HT-29 (cell line): ENCODE measurements at regions not wholly inside any gene's neighbourhood (a gene's known extent, or its start where the extent isn't known, plus 50 kb on each side); places are given as distances from the start of the nearest gene placed in this dataset.

Experiments
- DNase-seq: peaks from one replicate; pipeline ENCODE4 v3.0.0-alpha.2; 2015; ENCODE audit warnings: low spot score

DNA sequence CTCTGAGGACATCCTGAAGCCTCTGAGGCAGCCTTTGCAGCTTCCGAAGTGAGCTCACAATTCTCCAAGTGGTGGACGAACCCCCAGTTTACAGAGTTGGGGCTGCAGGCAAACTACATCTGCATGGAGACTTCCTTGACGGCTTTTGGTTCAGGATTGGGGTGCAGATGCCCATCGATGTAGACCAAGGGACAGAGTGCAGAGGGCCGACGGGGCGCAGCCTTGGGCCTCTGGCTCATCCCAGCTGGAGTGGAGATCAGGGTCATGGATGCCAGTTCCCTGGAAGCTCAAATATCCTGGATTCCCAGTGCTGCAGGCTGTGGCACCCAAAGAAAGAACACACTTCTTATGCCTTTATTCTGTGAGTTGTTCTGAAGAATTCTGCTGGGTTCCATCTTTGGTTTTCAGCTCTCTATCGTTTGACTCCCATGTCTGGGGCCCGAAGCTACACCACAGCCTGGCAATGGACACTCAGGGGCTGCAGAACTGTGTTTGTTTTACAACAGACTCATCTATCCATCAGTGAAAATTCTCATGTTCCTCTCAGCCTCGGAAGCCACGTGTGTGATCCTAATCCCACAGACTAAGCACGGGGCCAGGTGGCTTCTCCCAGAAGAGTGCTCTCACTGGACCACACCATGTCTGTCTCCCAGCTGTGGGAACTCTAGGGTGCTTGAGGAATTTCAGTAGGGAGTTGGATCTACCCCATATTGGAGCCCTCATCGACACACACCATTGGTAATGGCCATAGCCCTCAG, 414.1 kb upstream of the MYT1L start:
- DNase-seq = no peak

DNA sequence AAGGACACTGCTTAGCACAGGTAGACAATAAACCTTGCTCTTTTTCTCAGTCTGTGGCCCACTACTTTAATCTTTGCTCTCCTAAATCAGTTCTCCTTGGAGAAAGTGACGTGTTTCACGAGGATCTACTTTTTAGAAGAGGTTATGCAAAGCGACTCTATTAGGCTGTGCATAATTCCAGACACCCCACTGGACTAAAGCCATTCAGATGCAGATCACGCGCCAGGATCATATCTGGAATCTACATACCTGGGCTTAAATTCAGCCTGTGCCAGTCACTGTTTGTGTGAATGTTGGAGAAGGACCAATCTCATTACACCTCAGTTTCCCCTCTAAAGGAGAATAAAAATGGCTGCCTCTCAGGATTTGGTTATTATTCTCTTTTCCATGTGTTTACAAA, 413.0 kb upstream of the MYT1L start:
- no peak for DNase-seq

DNA sequence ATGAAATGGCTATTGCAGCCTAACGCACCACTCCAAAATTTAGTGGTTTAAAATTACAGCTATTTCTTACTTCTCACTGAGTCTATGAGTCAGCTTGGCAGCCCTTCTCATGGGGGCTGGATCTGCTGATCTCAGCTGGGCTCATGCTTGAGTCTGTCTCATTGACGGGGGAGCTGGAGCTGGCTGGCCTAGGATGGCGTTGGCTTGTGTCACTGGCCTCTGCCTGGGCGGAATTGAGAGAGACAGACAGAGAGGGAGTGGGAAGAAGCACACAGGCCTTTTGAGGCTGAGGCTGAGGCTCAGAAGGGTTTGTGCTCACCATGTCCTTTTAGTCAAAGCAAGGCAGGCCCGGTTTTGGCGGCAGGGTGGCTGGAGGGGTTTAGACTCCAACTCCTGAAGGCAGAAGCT, 412.1 kb upstream of the MYT1L start:
- DNase-seq = no peak

DNA sequence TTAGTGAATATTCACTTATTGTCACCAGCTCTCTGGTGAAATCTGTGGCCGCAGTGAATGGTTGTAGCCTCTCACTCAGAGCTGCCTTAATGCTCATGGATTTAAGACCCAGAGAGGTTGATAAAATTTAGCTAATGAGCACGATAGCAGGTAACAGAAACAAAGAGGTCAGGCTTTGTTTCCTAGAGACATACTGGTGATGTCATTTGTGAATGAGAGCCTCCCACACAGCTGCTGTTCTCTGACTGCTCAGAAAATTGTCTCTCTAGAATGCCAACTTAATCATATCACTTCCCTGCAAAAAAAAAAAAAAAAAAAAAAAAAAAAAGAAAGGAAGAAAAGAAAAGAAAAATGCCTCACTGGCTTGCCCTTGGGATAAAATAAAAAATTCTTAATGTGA, 411.7 kb upstream of the MYT1L start:
- DNase-seq = no peak

DNA sequence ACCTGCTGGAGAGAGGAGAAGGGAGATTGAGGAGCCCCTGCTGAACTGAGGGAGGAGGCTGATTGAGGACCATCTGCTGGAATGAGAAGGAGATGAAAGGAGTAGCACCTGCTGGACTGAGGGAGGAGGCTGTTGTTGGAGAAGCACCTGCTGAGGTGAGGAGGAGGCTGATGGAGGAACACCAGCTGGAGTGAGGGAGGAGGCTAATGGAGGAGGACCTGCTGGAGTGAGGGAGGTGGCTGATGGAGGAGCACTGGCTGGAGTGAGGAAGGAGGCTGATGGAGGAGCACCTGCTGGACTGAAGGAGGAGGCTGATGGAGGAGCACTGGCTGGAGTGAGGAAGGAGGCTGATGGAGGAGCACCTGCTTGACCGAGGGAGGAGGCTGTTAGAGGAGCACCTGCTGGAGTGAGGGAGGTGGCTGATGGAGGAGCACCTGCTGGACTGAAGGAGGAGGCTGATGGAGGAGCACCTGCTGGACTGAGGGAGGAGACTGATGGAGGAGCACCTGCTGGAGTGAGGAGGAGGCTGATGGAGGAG, 409.2 kb upstream of the MYT1L start:
- DNase-seq = no peak

DNA sequence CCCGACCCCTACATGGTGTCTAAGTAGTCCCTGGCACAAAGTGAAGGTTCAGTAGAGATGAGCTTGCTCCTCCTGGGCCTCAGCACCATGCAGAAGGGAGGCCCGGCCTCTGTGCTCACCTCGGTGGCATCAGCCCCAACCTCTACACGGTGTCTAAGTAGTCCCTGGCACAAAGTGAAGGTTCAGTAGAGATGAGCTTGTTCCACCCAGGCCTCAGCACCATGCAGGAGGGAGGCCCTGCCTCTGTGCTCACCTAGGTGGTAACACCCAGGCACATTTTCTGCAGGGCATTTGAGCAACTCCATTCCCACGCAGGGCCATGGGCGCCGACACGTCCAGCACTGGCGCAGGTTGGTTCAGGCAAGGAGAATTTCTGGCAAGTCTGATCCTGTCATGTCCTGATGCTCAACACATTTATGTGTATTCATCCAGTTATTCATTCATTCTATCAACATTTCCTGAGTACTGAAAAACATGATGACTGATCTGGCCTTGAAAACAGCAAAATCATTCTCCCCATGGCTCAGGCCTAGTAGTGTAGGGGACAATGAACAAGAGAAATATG, 408.2 kb upstream of the MYT1L start:
- no peak for DNase-seq

DNA sequence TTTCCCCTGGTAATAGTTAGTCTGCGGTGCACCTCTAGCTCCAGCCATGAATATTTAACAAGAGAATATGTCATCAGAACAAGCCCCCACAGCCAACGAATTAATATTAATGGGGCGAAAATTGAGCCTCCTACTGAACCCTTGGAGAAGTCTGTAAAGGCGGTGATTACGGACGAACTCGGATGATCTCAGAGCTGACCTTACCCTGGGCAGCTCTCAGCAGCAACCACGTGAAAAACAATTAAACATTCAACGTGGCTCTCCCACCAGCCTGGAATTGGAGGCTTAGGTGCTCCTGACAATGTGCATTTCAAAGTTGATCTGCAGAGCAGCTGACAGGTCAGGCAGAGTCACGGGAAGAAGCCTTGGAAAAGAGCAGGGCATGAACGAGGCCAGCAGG, 407.6 kb upstream of the MYT1L start:
- no peak for DNase-seq

DNA sequence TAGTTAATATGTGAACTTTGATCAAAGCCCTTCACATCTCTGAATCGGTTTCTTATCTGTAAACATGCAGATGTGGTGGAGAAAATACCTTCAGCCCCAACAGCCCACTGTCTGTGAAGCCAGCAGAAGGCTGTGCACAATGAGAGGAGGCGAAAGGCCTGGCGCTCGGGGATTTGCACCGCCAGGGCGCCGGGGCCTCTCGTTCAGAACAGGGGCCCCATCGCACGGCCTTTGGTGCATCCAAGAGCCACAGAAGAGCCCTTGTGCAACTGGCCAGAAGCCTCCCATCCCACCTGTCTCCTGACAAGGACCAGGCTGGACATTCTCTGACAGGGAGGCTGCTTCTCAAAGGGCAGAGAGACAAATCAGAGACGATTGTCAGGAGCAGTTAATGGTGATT, 407.2 kb upstream of the MYT1L start:
- DNase-seq = no peak

DNA sequence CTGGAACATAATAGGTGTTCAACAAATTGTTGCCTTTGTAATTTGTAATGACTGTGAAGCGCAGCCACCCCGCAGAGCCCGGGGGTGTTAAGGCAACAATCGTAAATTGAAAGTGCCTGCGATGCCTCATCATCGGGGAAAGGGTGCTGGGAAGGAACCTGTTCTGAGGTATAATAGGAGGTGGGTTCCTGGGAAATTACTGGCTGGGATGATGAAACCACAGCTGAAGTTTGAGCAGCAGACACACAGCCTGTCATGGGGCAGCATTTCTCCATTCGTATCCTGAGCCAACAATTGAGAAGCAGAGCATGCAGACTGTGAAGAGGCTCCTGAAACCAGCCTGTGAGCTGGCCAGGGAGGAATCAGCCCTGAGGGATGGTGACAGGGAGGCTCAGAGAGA, 404.0 kb upstream of the MYT1L start:
- DNase-seq = no peak

DNA sequence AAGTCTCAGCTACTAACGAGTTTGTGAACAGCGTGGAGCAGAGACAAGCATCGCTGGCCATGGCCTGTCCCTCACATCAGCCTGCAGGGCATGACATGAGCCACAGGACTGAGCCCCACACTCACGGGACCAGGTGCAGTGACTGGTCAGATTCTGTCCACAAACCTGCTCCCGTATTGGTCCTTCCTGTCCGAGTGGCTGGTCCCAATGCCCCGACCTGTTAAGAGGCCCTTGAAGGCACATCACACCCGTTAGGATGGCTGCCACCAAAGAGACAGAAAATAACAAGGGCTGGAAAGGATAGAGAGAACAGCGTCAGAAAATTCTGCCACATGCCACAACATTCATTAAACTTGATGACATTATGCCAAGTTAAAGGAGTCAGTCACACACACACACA, 403.2 kb upstream of the MYT1L start:
- DNase-seq = no peak

DNA sequence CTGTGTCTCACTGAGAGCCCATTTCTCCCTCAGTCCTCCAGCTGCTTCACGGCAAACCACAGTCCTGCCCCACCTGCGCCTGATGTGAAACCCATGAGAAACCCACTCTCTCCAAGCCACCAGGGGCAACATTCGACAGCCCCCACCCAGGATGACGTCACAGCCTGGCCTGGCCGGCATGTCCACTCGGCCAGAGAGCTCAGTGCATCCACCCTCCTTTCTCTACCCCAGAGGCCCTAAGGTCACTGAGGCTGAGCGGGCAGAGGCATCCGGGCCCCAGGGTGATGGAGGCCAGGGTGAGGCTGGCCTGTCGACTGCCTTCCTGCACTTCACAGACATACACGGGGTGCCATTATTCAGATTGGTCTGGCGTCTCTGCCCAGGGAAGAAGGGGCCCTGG, 402.7 kb upstream of the MYT1L start:
- no peak for DNase-seq

DNA sequence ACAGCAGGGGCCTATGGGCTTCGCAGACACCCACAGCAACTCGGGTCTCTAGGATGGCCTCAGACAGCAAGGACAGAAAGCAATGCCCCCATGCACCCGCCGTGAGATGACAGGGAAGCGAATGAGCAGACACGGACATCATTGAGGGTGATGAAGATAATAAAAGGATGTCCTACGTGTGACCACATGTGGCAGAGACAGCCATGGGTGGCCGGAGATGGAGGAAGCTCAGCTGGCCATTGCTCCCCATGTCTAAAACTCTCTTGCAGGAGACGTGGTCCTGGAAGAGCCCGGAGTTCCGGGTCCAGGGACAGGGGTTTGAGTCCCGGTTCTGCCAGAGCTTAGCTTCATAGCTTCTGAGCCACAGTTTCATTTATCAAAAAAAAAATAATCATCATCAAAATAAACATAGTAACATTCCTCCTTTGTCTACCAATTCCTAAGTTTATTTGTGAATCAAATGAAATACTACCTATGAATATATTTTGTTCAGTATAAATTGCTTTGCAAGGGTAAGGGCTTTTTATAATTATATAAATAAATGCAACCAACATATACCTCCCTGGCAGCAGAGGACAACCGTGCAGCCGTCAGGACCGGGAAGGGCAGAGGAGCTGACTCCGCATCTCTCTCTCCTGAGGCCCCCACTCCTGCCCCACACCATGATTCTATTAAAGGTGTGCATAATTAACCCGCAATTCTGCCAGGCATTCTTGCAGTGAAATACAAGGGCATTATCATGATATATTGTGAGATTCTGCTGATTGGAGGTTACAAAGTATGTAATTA, 401.4 kb upstream of the MYT1L start:
- DNase-seq = no peak

DNA sequence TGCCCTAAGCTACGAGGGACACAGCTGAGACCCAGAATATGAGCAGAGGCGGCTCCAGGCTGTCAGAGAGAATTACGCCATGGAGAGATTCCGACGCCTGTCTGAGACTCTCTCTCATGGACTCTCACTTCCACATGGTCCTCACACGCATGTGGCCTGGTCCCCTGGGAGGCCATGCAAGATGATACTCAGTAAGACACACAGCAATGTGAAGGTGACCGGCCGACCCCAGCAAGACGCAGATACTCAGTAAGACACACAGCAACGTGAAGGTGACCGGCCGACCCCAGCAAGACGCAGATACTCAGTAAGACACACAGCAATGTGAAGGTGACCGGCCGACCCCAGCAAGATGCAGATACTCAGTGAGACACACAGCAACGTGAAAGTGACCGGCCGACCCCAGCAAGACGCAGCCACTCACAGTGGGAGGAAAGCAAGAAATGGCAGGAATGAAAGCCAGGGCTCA, 400.8 kb upstream of the MYT1L start:
- no peak for DNase-seq

DNA sequence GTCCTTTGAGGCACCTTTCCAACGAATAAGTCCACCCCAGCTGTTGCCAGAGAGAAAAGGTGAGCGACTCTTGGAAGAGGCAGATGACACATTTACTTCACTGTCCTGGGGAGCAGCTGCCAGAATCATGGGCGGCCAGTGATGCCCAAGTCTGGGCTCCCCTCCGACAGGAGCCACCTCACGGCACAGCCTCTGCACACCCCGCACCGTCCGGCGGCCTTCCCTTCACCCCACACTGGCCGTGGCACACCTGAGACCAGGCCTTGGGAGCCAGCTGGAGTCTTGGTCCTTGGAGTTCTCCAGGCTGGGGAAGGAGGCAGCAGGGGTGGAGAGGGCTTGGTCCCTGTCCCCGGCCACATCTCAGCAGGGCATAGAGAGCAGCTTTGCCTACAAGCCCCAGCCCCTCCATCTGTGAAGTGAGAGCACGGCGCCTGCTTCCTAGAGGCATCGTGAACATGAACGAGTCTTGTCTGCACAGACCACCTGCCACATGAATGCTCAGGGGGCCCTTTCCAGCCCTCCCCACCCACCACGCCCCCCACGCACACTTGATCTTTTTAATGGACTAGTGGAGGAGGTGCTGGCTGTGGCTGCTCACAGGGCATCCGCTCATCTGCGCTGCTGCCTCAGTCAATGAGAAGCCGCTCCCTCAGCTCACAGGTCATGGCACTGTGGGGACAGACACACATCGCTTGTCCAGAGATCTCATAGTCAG, 400.2 kb upstream of the MYT1L start:
- DNase-seq = no peak

DNA sequence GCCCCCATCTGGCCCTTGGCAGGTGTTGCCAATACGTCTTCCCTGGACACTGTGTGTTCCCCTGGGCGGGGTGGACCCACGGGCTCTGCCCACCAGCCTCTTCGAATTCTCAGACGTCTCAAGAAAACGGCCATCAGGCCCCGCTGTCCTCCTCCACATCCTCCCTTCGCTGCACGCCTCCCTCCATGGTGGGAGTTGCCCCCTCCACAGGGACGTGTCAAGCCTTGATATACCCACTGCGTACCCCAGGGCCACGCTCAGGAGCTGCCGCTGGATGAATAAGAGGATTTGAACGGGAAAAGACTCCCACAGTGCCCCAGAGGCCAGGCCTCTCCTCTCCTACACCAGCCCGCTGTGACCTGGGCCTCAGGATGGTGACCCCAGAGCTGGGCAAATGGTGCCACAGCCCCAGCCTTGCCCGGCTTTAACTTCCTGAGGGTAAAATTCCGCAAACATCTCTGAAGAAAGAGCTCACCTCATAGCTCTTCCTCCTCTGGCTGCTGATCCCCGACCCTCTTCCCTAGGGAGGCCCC, 399.3 kb upstream of the MYT1L start:
- DNase-seq = no peak

DNA sequence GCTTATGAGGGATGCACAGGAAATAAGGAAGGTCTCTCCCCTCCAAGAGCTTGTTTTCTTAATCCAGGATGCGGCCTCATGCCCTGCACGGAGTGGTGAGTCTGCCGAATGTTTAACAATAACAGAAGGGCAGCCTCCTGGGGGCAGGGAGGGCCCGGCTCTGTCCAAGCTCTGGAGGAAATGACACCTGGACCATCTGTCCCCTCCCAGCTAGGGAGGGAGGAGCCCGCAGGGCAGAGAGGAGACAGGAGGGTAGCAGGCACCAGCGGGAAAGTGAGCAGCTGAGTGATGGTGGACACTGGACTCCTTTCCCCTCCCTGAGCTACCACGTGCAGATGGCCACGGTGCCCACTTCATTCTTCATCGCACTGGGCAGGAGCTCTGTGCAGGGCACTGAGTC, 398.2 kb upstream of the MYT1L start:
- DNase-seq = no peak

DNA sequence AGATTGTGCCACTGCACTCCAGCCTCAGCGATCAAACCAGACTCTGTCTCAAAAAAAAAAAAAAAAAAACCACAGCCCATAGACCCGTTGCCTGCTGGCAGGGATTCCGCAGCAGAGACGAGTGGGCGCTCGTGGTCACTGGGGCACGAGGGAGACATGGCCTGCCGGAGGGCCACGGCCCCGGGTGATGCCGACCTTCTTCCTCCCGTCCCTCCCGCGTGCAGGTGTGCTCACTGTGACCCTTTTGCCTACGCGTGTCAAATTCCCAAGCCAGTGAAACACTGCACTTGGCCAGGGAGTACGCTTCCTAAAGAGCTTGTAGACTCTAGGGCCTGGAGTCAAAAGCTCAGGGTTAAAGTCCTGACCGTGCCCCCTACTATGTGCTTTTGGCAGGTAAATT, 397.6 kb upstream of the MYT1L start:
- DNase-seq = no peak

DNA sequence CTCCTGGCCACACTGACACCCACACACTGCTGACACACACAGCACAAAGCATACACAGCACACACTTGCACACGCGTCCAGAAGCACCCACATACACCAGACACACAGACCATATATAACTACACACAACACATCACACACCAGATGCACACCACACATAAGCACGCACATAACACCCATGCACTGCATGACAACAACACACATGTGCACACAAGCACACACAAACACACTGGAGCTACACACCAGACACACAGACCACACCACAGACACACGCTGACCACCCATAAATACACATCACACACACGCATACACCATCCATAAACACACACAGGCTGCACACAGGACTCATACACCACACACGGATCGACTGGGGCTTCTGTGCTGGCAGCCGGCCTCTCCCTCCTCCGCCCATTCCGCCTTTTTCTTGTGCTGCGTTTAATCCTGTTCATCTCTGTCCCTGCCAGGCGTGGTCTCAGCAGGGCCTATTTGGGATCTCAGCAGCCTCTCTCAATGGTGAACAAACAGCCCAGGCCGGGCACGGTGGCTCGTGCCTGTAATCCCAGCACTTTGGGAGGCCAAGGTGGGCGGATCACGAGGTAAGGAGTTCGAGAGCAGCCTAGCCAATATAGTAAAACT, 396.9 kb upstream of the MYT1L start:
- no peak for DNase-seq

DNA sequence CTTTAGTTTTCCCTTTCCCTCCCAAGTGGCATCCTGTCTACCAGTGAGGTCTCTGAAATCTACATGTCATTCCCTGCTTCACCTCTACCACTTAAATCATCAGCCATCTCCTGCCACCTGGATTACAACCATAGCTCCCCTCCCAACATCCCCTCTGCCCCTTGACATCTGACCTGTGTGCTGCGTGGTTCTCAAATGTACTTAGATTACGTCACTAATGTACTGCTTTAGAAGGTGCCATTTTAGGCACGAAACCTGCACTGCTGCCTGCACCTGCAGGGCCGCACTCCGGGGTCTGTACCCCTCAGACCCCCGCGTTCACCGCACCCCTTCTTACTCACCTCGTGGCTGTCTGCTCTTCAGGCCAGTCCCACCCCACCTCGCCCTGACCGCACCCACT, 395.1 kb upstream of the MYT1L start:
- DNase-seq = no peak

DNA sequence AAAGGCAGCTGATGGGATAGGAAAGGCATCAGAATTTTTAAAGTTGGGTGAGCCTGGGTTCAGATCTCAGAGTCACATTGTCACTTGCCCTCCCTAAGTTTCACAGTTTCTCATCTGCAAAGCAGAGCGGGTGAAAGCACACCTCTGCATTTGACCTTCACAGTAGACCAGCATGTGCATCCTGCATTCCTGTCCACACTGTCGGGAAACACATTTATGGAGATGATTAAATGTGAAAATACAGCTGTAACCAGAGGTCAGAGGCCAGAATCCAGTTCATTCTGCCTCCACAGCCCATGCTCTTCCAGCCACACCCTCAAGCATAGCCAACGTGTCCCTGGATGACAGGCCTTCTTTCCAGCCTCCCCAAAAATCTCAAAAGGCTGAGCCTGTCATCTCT, 392.0 kb upstream of the MYT1L start:
- DNase-seq = no peak

DNA sequence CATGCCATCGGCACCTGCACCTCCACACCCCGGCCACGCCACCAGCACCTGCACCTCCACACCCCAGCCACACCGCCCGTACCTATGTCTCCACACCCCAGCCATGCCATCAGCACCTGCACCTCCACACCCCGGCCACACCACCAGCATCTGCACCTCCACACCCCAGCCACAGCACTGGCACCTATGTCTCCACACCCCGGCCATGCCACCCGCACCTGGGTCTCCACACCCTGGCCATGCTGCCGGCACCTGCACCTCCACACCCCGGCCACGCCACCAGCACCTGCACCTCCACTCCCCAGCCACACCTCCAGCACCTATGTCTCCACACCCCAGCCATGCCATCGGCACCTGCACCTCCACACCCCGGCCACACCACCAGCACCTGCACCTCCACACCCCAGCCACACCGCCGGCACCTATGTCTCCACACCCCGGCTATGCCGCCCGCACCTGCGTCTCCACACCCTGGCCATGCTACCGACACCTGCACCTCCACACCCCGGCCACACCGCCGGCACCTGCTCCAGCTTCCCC, 390.3 kb upstream of the MYT1L start:
- no peak for DNase-seq
